ENCODE measurements at regions not wholly inside any gene's neighbourhood (a gene's known extent, or its start where the extent isn't known, plus 50 kb on each side); places are given as distances from the start of the nearest gene placed in this dataset.

GRCh38 chr3:127488740-127489139 lies 101.8 kb downstream of the TPRA1 start:
- Mint-ChIP-seq H3K36me3 (ENCODE audit: low read depth) (no peaks in the 10 kb centered on the region), H3K9me3 (no peaks in the 10 kb centered on the region), H3K27ac (no peak overlapping the region), H3K4me3 (no peak overlapping the region), H3K4me1 (ENCODE audit: low read depth) (peaks cover 21% of the 10 kb centered on the region), H3K27me3 (peaks cover 72% of the 10 kb centered on the region)
- peak; percentile 21 for DNase-seq

- H3K36me3 Mint-ChIP-seq (ENCODE audit: low read depth): no peaks in the 10 kb centered on the region
- peaks cover 72% of the 10 kb centered on the region for H3K27me3 Mint-ChIP-seq
- no peaks in the 10 kb centered on the region for H3K9me3 Mint-ChIP-seq
- H3K4me1 Mint-ChIP-seq (ENCODE audit: low read depth): peaks cover 26% of the 10 kb centered on the region
- peak; percentile 18 for DNase-seq
- no peak overlapping the region for H3K27ac Mint-ChIP-seq
- H3K4me3 Mint-ChIP-seq: no peak overlapping the region
Observed at GRCh38 chr3:127488141-127488672, 102.3 kb downstream of the TPRA1 start.

GRCh38 chr3:127487196-127487595 lies 103.3 kb downstream of the TPRA1 start:
- H3K9me3 Mint-ChIP-seq: no peaks in the 10 kb centered on the region
- H3K36me3 Mint-ChIP-seq (ENCODE audit: low read depth): no peaks in the 10 kb centered on the region
- H3K27ac Mint-ChIP-seq: no peak overlapping the region
- no peak for DNase-seq
- H3K4me1 Mint-ChIP-seq (ENCODE audit: low read depth): peaks cover 31% of the 10 kb centered on the region
- H3K27me3 Mint-ChIP-seq: peaks cover 75% of the 10 kb centered on the region
- H3K4me3 Mint-ChIP-seq: no peak overlapping the region

GRCh38 chr3:127486321-127486944 lies 104.1 kb downstream of the TPRA1 start:
- no peaks in the 10 kb centered on the region for H3K36me3 Mint-ChIP-seq (ENCODE audit: low read depth)
- no peak overlapping the region for H3K4me3 Mint-ChIP-seq
- peaks cover 31% of the 10 kb centered on the region for H3K4me1 Mint-ChIP-seq (ENCODE audit: low read depth)
- H3K27ac Mint-ChIP-seq: no peak overlapping the region
- no peaks in the 10 kb centered on the region for H3K9me3 Mint-ChIP-seq
- peaks cover 80% of the 10 kb centered on the region for H3K27me3 Mint-ChIP-seq
- peak; percentile 21 for DNase-seq

- peak; percentile 18 for DNase-seq
- Mint-ChIP-seq H3K27ac (no peak overlapping the region), H3K36me3 (ENCODE audit: low read depth) (no peaks in the 10 kb centered on the region), H3K4me3 (no peak overlapping the region), H3K9me3 (no peaks in the 10 kb centered on the region), H3K4me1 (ENCODE audit: low read depth) (peaks cover 31% of the 10 kb centered on the region), H3K27me3 (peaks cover 75% of the 10 kb centered on the region)
Observed at GRCh38 chr3:127485396-127486170, 105.0 kb downstream of the TPRA1 start.

- Mint-ChIP-seq H3K4me3 (peak overlapping the region; percentile 28), H3K36me3 (ENCODE audit: low read depth) (no peaks in the 10 kb centered on the region), H3K9me3 (no peaks in the 10 kb centered on the region), H3K27me3 (peaks cover 69% of the 10 kb centered on the region), H3K27ac (peak overlapping the region; percentile 87), H3K4me1 (ENCODE audit: low read depth) (peaks cover 31% of the 10 kb centered on the region)
- DNase-seq: peak; percentile 31
Observed at GRCh38 chr3:127484601-127485388, 105.7 kb downstream of the TPRA1 start.

- peak overlapping the region; percentile 28 for H3K4me3 Mint-ChIP-seq
- H3K27me3 Mint-ChIP-seq: peaks cover 61% of the 10 kb centered on the region
- peaks cover 31% of the 10 kb centered on the region for H3K4me1 Mint-ChIP-seq (ENCODE audit: low read depth)
- H3K36me3 Mint-ChIP-seq (ENCODE audit: low read depth): no peaks in the 10 kb centered on the region
- DNase-seq: peak; percentile 61
- peak overlapping the region; percentile 87 for H3K27ac Mint-ChIP-seq
- no peaks in the 10 kb centered on the region for H3K9me3 Mint-ChIP-seq
Observed at GRCh38 chr3:127483902-127484591, 106.5 kb downstream of the TPRA1 start.

GRCh38 chr3:127483005-127483641 lies 107.4 kb downstream of the TPRA1 start:
- H3K27ac Mint-ChIP-seq: peak overlapping the region; percentile 87
- no peak overlapping the region for H3K4me3 Mint-ChIP-seq
- DNase-seq: peak; percentile 17
- H3K27me3 Mint-ChIP-seq: peaks cover 52% of the 10 kb centered on the region
- no peaks in the 10 kb centered on the region for H3K9me3 Mint-ChIP-seq
- H3K4me1 Mint-ChIP-seq (ENCODE audit: low read depth): peaks cover 31% of the 10 kb centered on the region
- no peaks in the 10 kb centered on the region for H3K36me3 Mint-ChIP-seq (ENCODE audit: low read depth)

GRCh38 chr3:127482216-127483004 lies 108.1 kb downstream of the TPRA1 start:
- Mint-ChIP-seq H3K27me3 (peaks cover 46% of the 10 kb centered on the region), H3K9me3 (no peaks in the 10 kb centered on the region), H3K4me3 (no peak overlapping the region), H3K36me3 (ENCODE audit: low read depth) (no peaks in the 10 kb centered on the region), H3K4me1 (ENCODE audit: low read depth) (peaks cover 31% of the 10 kb centered on the region), H3K27ac (no peak overlapping the region)
- DNase-seq: peak; percentile 22

- peaks cover 27% of the 10 kb centered on the region for H3K4me1 Mint-ChIP-seq (ENCODE audit: low read depth)
- no peak overlapping the region for H3K4me3 Mint-ChIP-seq
- no peaks in the 10 kb centered on the region for H3K36me3 Mint-ChIP-seq (ENCODE audit: low read depth)
- H3K27me3 Mint-ChIP-seq: peaks cover 40% of the 10 kb centered on the region
- no peaks in the 10 kb centered on the region for H3K9me3 Mint-ChIP-seq
- peak; percentile 16 for DNase-seq
- H3K27ac Mint-ChIP-seq: no peak overlapping the region
Observed at GRCh38 chr3:127480196-127480954, 110.2 kb downstream of the TPRA1 start.

- Mint-ChIP-seq H3K4me1 (ENCODE audit: low read depth) (peaks cover 18% of the 10 kb centered on the region), H3K27ac (no peak overlapping the region), H3K9me3 (no peaks in the 10 kb centered on the region), H3K36me3 (ENCODE audit: low read depth) (no peaks in the 10 kb centered on the region), H3K27me3 (peaks cover 37% of the 10 kb centered on the region), H3K4me3 (no peak overlapping the region)
- peak; percentile 11 for DNase-seq
Observed at GRCh38 chr3:127479449-127479848, 111.1 kb downstream of the TPRA1 start.

GRCh38 chr3:127478922-127479321 lies 111.6 kb downstream of the TPRA1 start:
- no peak for DNase-seq
- peaks cover 12% of the 10 kb centered on the region for H3K4me1 Mint-ChIP-seq (ENCODE audit: low read depth)
- no peak overlapping the region for H3K4me3 Mint-ChIP-seq
- H3K9me3 Mint-ChIP-seq: no peaks in the 10 kb centered on the region
- no peaks in the 10 kb centered on the region for H3K36me3 Mint-ChIP-seq (ENCODE audit: low read depth)
- H3K27ac Mint-ChIP-seq: no peak overlapping the region
- peaks cover 41% of the 10 kb centered on the region for H3K27me3 Mint-ChIP-seq
